NCI-H2196 treated with DMSO at 0.1 percent for 48 hours (cell line): ENCODE measurements at regions not wholly inside any gene's neighbourhood (a gene's known extent, or its start where the extent isn't known, plus 50 kb on each side); places are given as distances from the start of the nearest gene placed in this dataset.

ENCODE experiments used
- DNase-seq: peaks from one replicate; lab custom pipeline; 2025; ENCODE audit not compliant: unreplicated experiment; lab: John Stamatoyannopoulos, UW

- no peak for DNase-seq
These were observed 779.8 kb downstream of the RNF144A start for GRCh38 chr2:7697052-7697451.

GRCh38 chr2:7701791-7702190 is 784.6 kb downstream of the RNF144A start:
- DNase-seq: no peak

GRCh38 chr2:7703048-7703447 is 785.8 kb downstream of the RNF144A start:
- no peak for DNase-seq

- peak; percentile 25 for DNase-seq
These were observed 786.4 kb downstream of the RNF144A start for GRCh38 chr2:7703543-7704144.

GRCh38 chr2:7704296-7704865 is 787.2 kb downstream of the RNF144A start:
- DNase-seq: no peak

GRCh38 chr2:7706791-7707190 is 789.6 kb downstream of the RNF144A start:
- no peak for DNase-seq

- DNase-seq: no peak
These were observed 790.5 kb downstream of the RNF144A start for GRCh38 chr2:7707723-7708122.

GRCh38 chr2:7709907-7710306 is 792.7 kb downstream of the RNF144A start:
- no peak for DNase-seq

GRCh38 chr2:7711167-7711566 is 794.0 kb downstream of the RNF144A start:
- no peak for DNase-seq

- no peak for DNase-seq
These were observed 802.7 kb downstream of the RNF144A start for GRCh38 chr2:7719876-7720275.

- no peak for DNase-seq
These were observed 804.3 kb downstream of the RNF144A start for GRCh38 chr2:7721413-7721995.

- no peak for DNase-seq
These were observed 805.1 kb downstream of the RNF144A start for GRCh38 chr2:7722212-7722910.

- no peak for DNase-seq
These were observed 807.1 kb downstream of the RNF144A start for GRCh38 chr2:7724336-7724735.

- DNase-seq: no peak
These were observed 808.1 kb downstream of the RNF144A start for GRCh38 chr2:7725171-7725849.

- no peak for DNase-seq
These were observed 808.6 kb downstream of the RNF144A start for GRCh38 chr2:7725850-7726242.

GRCh38 chr2:7726989-7727388 is 809.8 kb downstream of the RNF144A start:
- DNase-seq: no peak

GRCh38 chr2:7728388-7728787 is 811.2 kb downstream of the RNF144A start:
- DNase-seq: no peak

GRCh38 chr2:7730449-7730848 is 813.2 kb downstream of the RNF144A start:
- no peak for DNase-seq

GRCh38 chr2:7730990-7731389 is 813.8 kb downstream of the RNF144A start:
- no peak for DNase-seq

GRCh38 chr2:7732497-7732896 is 815.3 kb downstream of the RNF144A start:
- DNase-seq: no peak

- DNase-seq: no peak
These were observed 819.6 kb downstream of the RNF144A start for GRCh38 chr2:7736646-7737305.
